Common myeloid progenitor, CD34-positive (primary cell): ENCODE measurements at regions not wholly inside any gene's neighbourhood (a gene's known extent, or its start where the extent isn't known, plus 50 kb on each side); places are given as distances from the start of the nearest gene placed in this dataset.

Experiments
- CTCF ChIA-PET: fragments of 350-600 bp; sonication (Branson Sonifier 250); formaldehyde crosslinking; loops from one replicate; lab custom pipeline; 2021; ENCODE audit warnings: antibody characterized with exemption; lab: Charles Lee
- POLR2A ChIA-PET: fragments of 350-600 bp; sonication (Branson Sonifier 250); formaldehyde crosslinking; loops from one replicate; lab custom pipeline; 2021; ENCODE audit warnings: antibody characterized with exemption; lab: Charles Lee
- DNase-seq, 3 donors: peaks; one replicate each; pipeline versions ENCODE4 v3.0.0 to v3.0.0-alpha.2; 2013
- H3K27ac ChIP-seq, 2 experiments: 1 replicate in 1 of 2; 2 replicates in 1 of 2; pipeline ENCODE4 v1.7.0; 2013; ENCODE audit warnings: inconsistent platforms in 2 of 2, low read length in 2 of 2, mild to moderate bottlenecking in 2 of 2, low read depth in 1 of 2, moderate library complexity in 1 of 2; ENCODE audit not compliant: severe bottlenecking in 2 of 2, insufficient read depth in 1 of 2, poor library complexity in 1 of 2
- H3K27me3 ChIP-seq, 5 experiments: replicated peaks in 2 of 5; 1 replicate in 3 of 5; 2 replicates in 2 of 5; pipeline versions ENCODE4 v1.6.1 to v1.7.0; 2013; ENCODE audit warnings: low read length in 4 of 5, mild to moderate bottlenecking in 2 of 5, moderate library complexity in 2 of 5, inconsistent platforms in 1 of 5; ENCODE audit not compliant: insufficient read depth in 5 of 5, control insufficient read depth in 4 of 5
- H3K36me3 ChIP-seq, 4 experiments: 1 replicate in 2 of 4; 2 replicates in 2 of 4; pipeline versions ENCODE4 v1.6.1 to v1.7.0; 2013; ENCODE audit warnings: low read length in 3 of 4, control low read depth in 1 of 4, mild to moderate bottlenecking in 1 of 4; ENCODE audit not compliant: control insufficient read depth in 4 of 4, insufficient read depth in 4 of 4
- H3K4me1 ChIP-seq, 4 experiments: 1 replicate in 3 of 4; 2 replicates in 1 of 4; pipeline versions ENCODE4 v1.6.1 to v1.7.1; 2013; ENCODE audit warnings: low read length in 3 of 4, mild to moderate bottlenecking in 3 of 4, control low read depth in 1 of 4, inconsistent platforms in 1 of 4, moderate library complexity in 1 of 4; ENCODE audit not compliant: control insufficient read depth in 4 of 4, insufficient read depth in 4 of 4; ENCODE audit errors: control extremely low read depth in 1 of 4
- H3K4me3 ChIP-seq, 7 experiments: 1 replicate in 4 of 7; 2 replicates in 3 of 7; pipeline versions ENCODE4 v1.5.1 to v1.7.0; 2013; ENCODE audit warnings: mild to moderate bottlenecking in 7 of 7, low read length in 6 of 7, moderate library complexity in 6 of 7, inconsistent platforms in 2 of 7, low read depth in 2 of 7, control low read depth in 1 of 7; ENCODE audit not compliant: insufficient read depth in 4 of 7, control insufficient read depth in 1 of 7; ENCODE audit errors: extremely low read depth in 1 of 7
- H3K9me3 ChIP-seq, 5 experiments: 1 replicate in 4 of 5; 2 replicates in 1 of 5; pipeline versions ENCODE4 v1.6.1 to v1.7.1; 2013; ENCODE audit warnings: low read length in 4 of 5, mild to moderate bottlenecking in 2 of 5, inconsistent platforms in 1 of 5, low read depth in 1 of 5, moderate library complexity in 1 of 5; ENCODE audit not compliant: control insufficient read depth in 4 of 5, insufficient read depth in 2 of 5; ENCODE audit errors: control extremely low read depth in 1 of 5
- WGBS: methylation state at CpG from one replicate; pipeline ENCODE4 v1.1.5; 2013; ENCODE audit not compliant: insufficient coverage; 5-methylcytosine and 5-hydroxymethylcytosine counted together

DNA sequence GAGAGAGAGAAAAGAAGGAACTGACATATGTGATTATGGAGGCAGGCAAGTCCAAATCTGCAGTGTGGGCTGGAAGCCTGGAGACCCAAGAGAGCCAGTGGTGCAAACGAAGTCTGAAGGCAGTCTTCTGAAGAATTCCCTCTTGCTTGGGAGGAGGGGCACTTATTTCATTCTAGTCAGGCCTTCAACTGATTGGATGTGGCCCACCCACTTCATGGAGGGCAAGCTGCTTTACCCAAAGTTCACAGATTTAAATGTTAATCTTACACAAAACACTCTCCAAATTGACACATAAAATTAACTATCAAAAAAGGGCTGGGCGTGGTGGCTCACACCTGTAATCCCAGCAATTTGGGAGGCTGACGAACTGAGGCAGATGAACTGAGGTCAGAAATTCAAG, 103.5 kb upstream of the RAB3GAP2 start:
- Histone ChIP-seq H3K4me1 (no peaks in the 10 kb centered on the region), H3K4me3 (no peak overlapping the region), H3K27ac (no peak overlapping the region), H3K9me3 (no peaks in the 10 kb centered on the region), H3K36me3 (no peaks in the 10 kb centered on the region), H3K27me3 (peaks cover 0 to 2% (median 0%) of the 10 kb centered on the region in 5 experiments)
- DNase-seq, result no peak
- ChIA-PET POLR2A (no interaction called here), CTCF (no interaction called here)
- 76% methylated on average over 3 of the region's 3 CpGs for WGBS

GRCh38 chr1:220374449-220374848, 102.2 kb upstream of the RAB3GAP2 start:
- 93% methylated on average over 2 of the region's 2 CpGs for WGBS
- CTCF ChIA-PET, result interaction anchor here (0.9 kb wide), 1 partner anchor 9 kb away, joined by 3 read pairs; no protein-coding TSS in a partner anchor

DNA sequence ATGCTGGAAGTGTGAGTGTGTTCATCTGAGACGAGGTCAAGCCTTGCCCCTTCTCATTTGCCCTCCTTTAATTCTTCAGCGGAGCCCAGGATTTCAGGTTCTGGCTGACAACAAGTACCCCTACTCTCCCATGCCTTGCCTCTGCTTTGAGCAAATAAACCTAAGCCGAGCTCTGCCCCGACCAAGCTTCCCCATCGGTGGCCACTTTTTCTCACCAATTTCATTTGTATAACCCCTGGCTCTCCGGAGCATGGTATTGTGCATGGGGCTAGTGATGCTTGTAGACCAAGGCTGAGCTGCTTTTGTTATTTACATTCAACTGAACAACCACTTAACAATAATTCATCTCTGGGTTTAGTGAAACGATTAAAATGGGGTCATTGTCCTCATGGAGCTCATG, 100.2 kb upstream of the RAB3GAP2 start:
- Histone ChIP-seq H3K36me3 (no peaks in the 10 kb centered on the region), H3K27ac (no peak overlapping the region), H3K4me3 (no peak overlapping the region), H3K4me1 (no peaks in the 10 kb centered on the region), H3K9me3 (no peaks in the 10 kb centered on the region), H3K27me3 (peaks cover 0 to 4% (median 2%) of the 10 kb centered on the region in 5 experiments)
- WGBS, result 80% methylated on average over 2 of the region's 7 CpGs
- ChIA-PET CTCF (no interaction called here), POLR2A (no interaction called here)
- DNase-seq, result no peak

More at GRCh38 chr1:220374449-220374848, 102.2 kb upstream of the RAB3GAP2 start:
- no peak for DNase-seq
- Histone ChIP-seq H3K36me3 (no peaks in the 10 kb centered on the region), H3K27me3 (peaks cover 0 to 2% (median 0%) of the 10 kb centered on the region in 5 experiments), H3K9me3 (no peaks in the 10 kb centered on the region), H3K4me1 (no peaks in the 10 kb centered on the region), H3K27ac (no peak overlapping the region), H3K4me3 (no peak overlapping the region)
- POLR2A ChIA-PET, result interaction anchor here (0.6 kb wide), 1 partner anchor 1856 kb away, joined by 3 read pairs; no protein-coding TSS in a partner anchor

- no peak overlapping the region for H3K27ac ChIP-seq
- H3K4me1 ChIP-seq, result no peaks in the 10 kb centered on the region
- peaks cover 0 to 4% (median 2%) of the 10 kb centered on the region in 5 experiments for H3K27me3 ChIP-seq
- no peak overlapping the region for H3K4me3 ChIP-seq
- 98% methylated on average over 4 of the region's 4 CpGs for WGBS
- no peaks in the 10 kb centered on the region for H3K36me3 ChIP-seq
- CTCF ChIA-PET, result no interaction called here
- H3K9me3 ChIP-seq, result peaks cover 0 to 5% (median 0%) of the 10 kb centered on the region in 5 experiments
- DNase-seq, result no peak
- POLR2A ChIA-PET, result no interaction called here
Measured at GRCh38 chr1:220371324-220371723, 99.1 kb upstream of the RAB3GAP2 start.

- no peaks in the 10 kb centered on the region for H3K36me3 ChIP-seq
- H3K9me3 ChIP-seq, result peaks cover 0 to 5% (median 0%) of the 10 kb centered on the region in 5 experiments
- H3K4me1 ChIP-seq, result no peaks in the 10 kb centered on the region
- WGBS, result 81% methylated on average over 3 of the region's 5 CpGs
- ChIA-PET CTCF (no interaction called here), POLR2A (no interaction called here)
- H3K4me3 ChIP-seq, result no peak overlapping the region
- no peak for DNase-seq
- H3K27me3 ChIP-seq, result peaks cover 0 to 4% (median 2%) of the 10 kb centered on the region in 5 experiments
- H3K27ac ChIP-seq, result no peak overlapping the region
Measured at GRCh38 chr1:220370041-220370700, 97.9 kb upstream of the RAB3GAP2 start.

- Histone ChIP-seq H3K4me3 (no peak overlapping the region), H3K27me3 (peaks cover 0 to 4% (median 2%) of the 10 kb centered on the region in 5 experiments), H3K9me3 (peaks cover 0 to 5% (median 0%) of the 10 kb centered on the region in 5 experiments), H3K4me1 (no peaks in the 10 kb centered on the region), H3K36me3 (no peaks in the 10 kb centered on the region), H3K27ac (no peak overlapping the region)
- WGBS, result 42% methylated on average over 2 of the region's 3 CpGs
- POLR2A ChIA-PET, result no interaction called here
- DNase-seq, result no peak
- CTCF ChIA-PET, result no interaction called here
Measured at GRCh38 chr1:220369511-220369910, 97.3 kb upstream of the RAB3GAP2 start.
